Esophagus squamous epithelium (tissue), 5 donors: ENCODE measurements at regions not wholly inside any gene's neighbourhood (a gene's known extent, or its start where the extent isn't known, plus 50 kb on each side); places are given as distances from the start of the nearest gene placed in this dataset.

Source experiments
- DNase-seq: peaks from one replicate; lab custom pipeline; 2025; lab: John Stamatoyannopoulos, UW
- H3K27ac ChIP-seq, 4 donors: fragments of 200-600 bp; sonication (generic); one replicate each; pipeline ENCODE4 v1.5.1; 2016 to 2019; ENCODE audit warnings: mild to moderate bottlenecking in 1 of 4
- H3K27me3 ChIP-seq, 4 donors: fragments of 200-600 bp; sonication (generic); 1 replicate in 3 of 4; 2 replicates in 1 of 4; pipeline versions ENCODE4 v1.5.1 to v1.6.0; 2017 to 2021; ENCODE audit warnings: antibody characterized with exemption in 1 of 4
- H3K36me3 ChIP-seq, 3 donors: fragments of 200-600 bp; sonication (generic); one replicate each; pipeline ENCODE4 v1.5.1; 2016 to 2019
- H3K4me1 ChIP-seq, 3 donors: fragments of 200-600 bp; sonication (generic); one replicate each; pipeline ENCODE4 v1.5.1; 2017 to 2019
- H3K4me3 ChIP-seq, 4 donors: fragments of 200-600 bp; sonication (generic); 1 replicate in 3 of 4; 2 replicates in 1 of 4; pipeline ENCODE4 v1.5.1; 2016 to 2019; ENCODE audit warnings: mild to moderate bottlenecking in 2 of 4, moderate library complexity in 1 of 4
- H3K9me3 ChIP-seq, 3 donors: fragments of 200-600 bp; sonication (generic); one replicate each; pipeline ENCODE4 v1.5.1; 2016 to 2019
- POLR2A ChIP-seq, 4 donors: fragments of 450-650 bp; IDR thresholded peaks; one replicate each; pipeline ENCODE4 v1.6.1; 2017; ENCODE audit warnings: antibody characterized with exemption in 4 of 4, mild to moderate bottlenecking in 4 of 4, moderate library complexity in 3 of 4
- WGBS, 2 donors: methylation state at CpG; one replicate each; pipeline ENCODE4 v1.1.5; 2018; 5-methylcytosine and 5-hydroxymethylcytosine counted together
- intact Hi-C: fragments of 100-400 bp; cut with DNase I; formaldehyde crosslinking; loops from one replicate; pipeline ENCODE4 v1.15.0; 2022
- TF ChIP-seq, protein P1 (sequence below), 6 experiments: fragments of 450-650 bp in 4 of 6; fragments of 200-600 bp in 2 of 6; sonication (generic) in 2 of 6; IDR thresholded peaks; one replicate each; pipeline ENCODE4 v1.5.1; 2016 to 2019; ENCODE audit warnings: antibody characterized with exemption in 6 of 6, mild to moderate bottlenecking in 4 of 6, moderate library complexity in 4 of 6
- donor health status: DM: yes; HTN: yes; CAD: no.

- no peaks in the 10 kb centered on the region for H3K9me3 ChIP-seq
- no peak for TF ChIP-seq POLR2A (IDR thresholded peaks at IDR 0.05)
- H3K27me3 ChIP-seq: peaks cover 0 to 6% (median 0%) of the 10 kb centered on the region in 4 donors
- H3K27ac ChIP-seq: no peak overlapping the region
- 78 to 80% methylated on average over 5 to 8 of the region's 19 CpGs for WGBS, 2 donors
- H3K4me1 ChIP-seq: peaks cover 0 to 4% (median 0%) of the 10 kb centered on the region in 3 donors
- no peaks in the 10 kb centered on the region for H3K36me3 ChIP-seq
- no peak for DNase-seq
- H3K4me3 ChIP-seq: no peak overlapping the region
- intact Hi-C loops: no loop called here
These were observed 218.2 kb downstream of the NDUFA10 start for GRCh38 chr2:239806758-239807434.

DNA sequence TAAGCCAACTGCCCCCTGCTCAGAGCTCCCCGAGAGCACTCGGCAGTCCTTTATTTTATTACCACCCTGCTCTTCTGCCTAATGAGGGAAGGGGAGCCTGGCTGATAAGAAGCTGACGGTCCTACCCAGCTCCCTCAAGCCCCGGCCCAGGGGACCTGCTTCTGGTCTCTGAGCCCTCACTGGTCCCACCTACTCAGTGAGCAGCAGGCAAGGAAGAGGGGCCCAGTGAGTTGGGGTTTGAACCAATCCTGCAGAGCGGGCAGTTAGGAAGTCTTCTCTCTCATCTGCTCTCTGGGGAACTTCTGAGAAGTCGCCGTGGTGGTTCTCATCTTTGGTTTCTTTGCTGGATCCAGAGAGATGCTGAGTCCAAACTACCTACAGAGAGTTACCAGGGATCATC lies 218.9 kb downstream of the NDUFA10 start:
- DNase-seq: no peak
- intact Hi-C loops: no loop called here
- TF ChIP-seq, protein P1, sequence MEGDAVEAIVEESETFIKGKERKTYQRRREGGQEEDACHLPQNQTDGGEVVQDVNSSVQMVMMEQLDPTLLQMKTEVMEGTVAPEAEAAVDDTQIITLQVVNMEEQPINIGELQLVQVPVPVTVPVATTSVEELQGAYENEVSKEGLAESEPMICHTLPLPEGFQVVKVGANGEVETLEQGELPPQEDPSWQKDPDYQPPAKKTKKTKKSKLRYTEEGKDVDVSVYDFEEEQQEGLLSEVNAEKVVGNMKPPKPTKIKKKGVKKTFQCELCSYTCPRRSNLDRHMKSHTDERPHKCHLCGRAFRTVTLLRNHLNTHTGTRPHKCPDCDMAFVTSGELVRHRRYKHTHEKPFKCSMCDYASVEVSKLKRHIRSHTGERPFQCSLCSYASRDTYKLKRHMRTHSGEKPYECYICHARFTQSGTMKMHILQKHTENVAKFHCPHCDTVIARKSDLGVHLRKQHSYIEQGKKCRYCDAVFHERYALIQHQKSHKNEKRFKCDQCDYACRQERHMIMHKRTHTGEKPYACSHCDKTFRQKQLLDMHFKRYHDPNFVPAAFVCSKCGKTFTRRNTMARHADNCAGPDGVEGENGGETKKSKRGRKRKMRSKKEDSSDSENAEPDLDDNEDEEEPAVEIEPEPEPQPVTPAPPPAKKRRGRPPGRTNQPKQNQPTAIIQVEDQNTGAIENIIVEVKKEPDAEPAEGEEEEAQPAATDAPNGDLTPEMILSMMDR (IDR thresholded peaks at IDR 0.05): no peak
- TF ChIP-seq POLR2A (IDR thresholded peaks at IDR 0.05): no peak
- Histone ChIP-seq H3K27ac (no peak overlapping the region), H3K4me1 (no peaks in the 10 kb centered on the region), H3K36me3 (no peaks in the 10 kb centered on the region), H3K27me3 (peaks cover 0 to 11% (median 0%) of the 10 kb centered on the region in 4 donors), H3K9me3 (no peaks in the 10 kb centered on the region), H3K4me3 (no peak overlapping the region)
- WGBS, 2 donors: 88 to 95% methylated on average over 4 to 6 of the region's 7 CpGs

DNA sequence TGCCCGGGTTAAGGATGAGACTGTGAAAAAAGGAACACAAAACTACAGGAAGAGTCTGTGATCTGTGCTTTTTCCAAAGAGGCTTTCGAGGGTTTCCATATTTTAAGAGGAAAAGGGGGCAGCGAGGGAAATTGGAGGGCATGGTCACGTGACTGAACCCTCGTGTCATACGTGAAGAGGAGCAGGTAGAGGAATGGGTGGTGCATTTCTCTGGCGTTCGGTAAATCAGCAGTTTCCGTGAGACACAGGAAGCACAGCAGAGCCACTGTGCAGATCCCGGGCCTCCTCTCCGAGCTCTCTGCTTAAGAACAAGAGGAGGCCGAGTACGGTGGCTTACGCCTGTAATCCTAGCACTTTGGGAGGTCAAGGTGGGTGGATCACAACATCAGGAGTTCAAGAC lies 219.7 kb downstream of the NDUFA10 start:
- TF ChIP-seq, protein P1 (IDR thresholded peaks at IDR 0.05): no peak
- no peak for TF ChIP-seq POLR2A (IDR thresholded peaks at IDR 0.05)
- intact Hi-C loops: no loop called here
- H3K27me3 ChIP-seq: peaks cover 0 to 15% (median 0%) of the 10 kb centered on the region in 4 donors
- no peaks in the 10 kb centered on the region for H3K9me3 ChIP-seq
- no peak overlapping the region for H3K4me3 ChIP-seq
- H3K36me3 ChIP-seq: no peaks in the 10 kb centered on the region
- 67 to 80% methylated on average over 14 of the region's 14 CpGs for WGBS, 2 donors
- no peaks in the 10 kb centered on the region for H3K4me1 ChIP-seq
- no peak for DNase-seq
- H3K27ac ChIP-seq: no peak overlapping the region

DNA sequence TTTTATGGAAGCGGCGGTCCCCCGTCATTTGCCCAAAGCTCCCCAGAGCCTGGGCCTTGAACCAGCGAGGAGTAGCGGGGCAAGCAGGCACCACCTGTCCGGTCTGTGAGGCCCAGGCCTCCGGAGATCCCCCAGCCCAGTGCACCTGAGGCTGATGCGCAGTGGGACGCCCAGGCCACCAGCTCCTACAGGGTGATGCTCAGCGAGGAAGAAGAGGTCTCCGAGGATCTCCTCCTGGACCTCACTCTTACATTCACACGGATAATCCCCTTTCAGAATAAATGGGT lies 220.2 kb downstream of the NDUFA10 start:
- TF ChIP-seq, protein P1 (IDR thresholded peaks at IDR 0.05): no peak
- TF ChIP-seq POLR2A (IDR thresholded peaks at IDR 0.05): no peak
- Histone ChIP-seq H3K4me1 (no peaks in the 10 kb centered on the region), H3K9me3 (no peaks in the 10 kb centered on the region), H3K36me3 (no peaks in the 10 kb centered on the region), H3K27ac (no peak overlapping the region), H3K27me3 (peaks cover 0 to 15% (median 0%) of the 10 kb centered on the region in 4 donors), H3K4me3 (no peak overlapping the region)
- no peak for DNase-seq
- intact Hi-C loops: no loop called here
- WGBS, 2 donors: 90 to 93% methylated on average over 3 to 4 of the region's 12 CpGs

DNA sequence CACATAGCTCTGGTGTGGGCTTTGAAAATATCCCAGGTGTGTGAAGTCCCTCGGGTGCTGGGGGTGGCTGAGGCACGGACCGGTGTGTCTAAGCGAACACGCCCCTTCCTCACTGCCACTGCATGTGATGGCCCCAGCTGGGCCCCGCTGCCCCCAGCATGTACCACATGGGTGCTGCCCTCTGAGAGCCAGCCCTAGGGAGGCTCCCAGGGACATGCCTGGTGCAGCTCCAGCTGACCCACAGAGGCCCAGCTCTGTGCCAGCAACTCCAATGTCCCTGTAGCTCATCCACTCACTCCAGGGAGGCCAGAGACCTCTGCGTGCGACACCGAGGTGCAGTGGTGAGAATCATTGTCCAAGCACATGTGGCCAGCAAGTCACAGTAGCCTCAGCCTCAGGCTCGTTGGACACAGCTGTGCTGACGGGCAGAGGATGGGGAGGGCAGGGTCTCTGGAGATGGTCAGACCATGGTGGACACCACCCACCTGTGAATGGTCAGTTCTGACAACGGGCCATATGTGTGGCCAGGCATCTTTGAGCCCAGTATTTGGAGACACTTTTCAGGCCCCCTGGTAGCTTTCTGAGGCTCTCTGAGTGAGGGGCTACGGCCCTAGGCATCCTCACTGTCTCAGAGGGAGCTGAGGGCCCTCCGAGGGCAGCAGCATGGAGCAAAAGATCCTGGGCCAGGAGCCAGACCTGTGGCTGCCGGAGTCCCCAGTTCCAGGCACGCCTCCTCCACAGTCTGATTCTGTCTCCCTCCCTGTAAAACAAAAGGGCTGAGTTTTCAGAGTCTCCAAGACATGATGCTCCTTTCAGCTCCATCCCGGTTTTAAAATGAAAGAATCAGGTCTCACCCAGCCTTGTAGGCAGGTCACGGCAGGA lies 220.7 kb downstream of the NDUFA10 start:
- no peaks in the 10 kb centered on the region for H3K9me3 ChIP-seq
- no peak for TF ChIP-seq POLR2A (IDR thresholded peaks at IDR 0.05)
- TF ChIP-seq, protein P1 (IDR thresholded peaks at IDR 0.05): no peak
- no peak overlapping the region for H3K4me3 ChIP-seq
- no peak for DNase-seq
- intact Hi-C loops: no loop called here
- H3K36me3 ChIP-seq: no peaks in the 10 kb centered on the region
- no peaks in the 10 kb centered on the region for H3K4me1 ChIP-seq
- H3K27ac ChIP-seq: no peak overlapping the region
- WGBS, 2 donors: 66 to 83% methylated on average over 10 to 13 of the region's 18 CpGs
- peaks cover 0 to 15% (median 0%) of the 10 kb centered on the region in 4 donors for H3K27me3 ChIP-seq
